ENCODE measurements at regions not wholly inside any gene's neighbourhood (a gene's known extent, or its start where the extent isn't known, plus 50 kb on each side); places are given as distances from the start of the nearest gene placed in this dataset.

DNA sequence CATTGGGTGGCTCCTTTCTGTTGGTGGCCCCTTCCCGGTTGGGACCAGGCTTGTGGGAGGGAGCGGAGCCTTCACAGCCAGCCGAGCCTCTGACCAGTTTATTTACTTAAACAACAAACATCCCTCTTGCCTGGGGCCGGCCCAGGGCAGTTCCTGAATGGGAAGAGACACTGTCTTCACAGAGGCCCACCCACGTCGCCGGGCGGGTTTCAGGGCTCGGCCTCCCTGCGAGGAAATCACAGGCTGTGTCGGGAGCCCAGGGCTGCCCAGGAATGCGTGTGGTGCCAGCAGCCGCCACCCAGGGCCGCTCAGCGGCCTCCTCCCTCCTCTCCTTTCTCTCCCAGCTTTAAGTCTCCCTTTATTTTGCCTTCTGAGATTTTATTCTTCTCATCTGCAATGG is 132.5 kb downstream of the HSD17B3 start:
- Histone ChIP-seq H3K27me3 (replicated peaks in 1 of 4; ENCODE audit: control insufficient read depth in 3 of 4, extremely low read depth in 1 of 4, insufficient read depth in 3 of 4, low read length in 3 of 4) (no peaks in the 10 kb centered on the region), H2BK5ac (ENCODE audit: low read depth, low read length) (no peak overlapping the region; the same call in 1 of the 2 replicates), H2AFZ (ENCODE audit: low read length) (peak overlapping the region; percentile 83; the same call in 1 of the 2 replicates), H3K14ac (ENCODE audit: insufficient read length) (no peak overlapping the region), H3K4ac (replicated peaks; ENCODE audit: insufficient read length, low read depth, low read length) (no peak overlapping the region), H2BK15ac (ENCODE audit: low read length) (no peak overlapping the region), H4K20me1 (replicated peaks in 1 of 2; ENCODE audit: control insufficient read depth in 1 of 2, insufficient read depth in 2 of 2, low read length in 2 of 2) (no peaks in the 10 kb centered on the region), H4K8ac (ENCODE audit: extremely low read depth, insufficient read depth, low read length) (peak overlapping the region; percentile 88; the same call in 1 of the 2 replicates), H3K56ac (replicated peaks; ENCODE audit: insufficient read length, low read depth, low read length) (no peak overlapping the region), H3K27ac (ENCODE audit: low read depth, low read length) (no peak overlapping the region), H3K23me2 (ENCODE audit: low read depth, low read length) (no peaks in the 10 kb centered on the region), H3K9ac (replicated peaks in 1 of 4; ENCODE audit: extremely low read depth in 1 of 4, low read depth in 3 of 4, low read length in 3 of 4) (no peak overlapping the region), H3K4me1 (replicated peaks in 1 of 4; ENCODE audit: control insufficient read depth in 3 of 4, insufficient read depth in 4 of 4, low read length in 3 of 4) (peaks cover 0 to 12% (median 9%) of the 10 kb centered on the region in 4 experiments; a peak in 4 of 7 replicates), H3K18ac (ENCODE audit: extremely low read depth, low read length) (no peak overlapping the region), H2BK120ac (replicated peaks; ENCODE audit: low read depth, low read length) (no peak overlapping the region), H2AK5ac (ENCODE audit: low read depth, low read length) (no peak overlapping the region), H3K23ac (ENCODE audit: insufficient read length) (no peak overlapping the region), H4K5ac (ENCODE audit: insufficient read length, low read depth, low read length) (no peak overlapping the region), H3K4me2 (ENCODE audit: insufficient read depth in 1 of 2, low read depth in 2 of 2, low read length in 2 of 2) (peak overlapping the region; percentile 29; a peak in 2 of 4 replicates), H3K9me3 (ENCODE audit: insufficient read depth in 2 of 2, low read depth in 1 of 2, low read length in 1 of 2) (no peaks in the 10 kb centered on the region), H4K91ac (replicated peaks; ENCODE audit: insufficient read length, low read length) (no peak overlapping the region), H3K36me3 (ENCODE audit: control insufficient read depth in 2 of 4, insufficient read depth in 4 of 4, low read length in 3 of 4) (no peaks in the 10 kb centered on the region), H2BK12ac (ENCODE audit: low read depth, low read length) (no peak overlapping the region; the same call in 1 of the 2 replicates), H3K79me1 (ENCODE audit: low read depth, low read length) (no peaks in the 10 kb centered on the region), H2BK20ac (ENCODE audit: low read length) (0 out of 2 replicates have a peak overlapping the region, but pooled peaks have one; percentile 32), H3K4me3 (ENCODE audit: extremely low read depth in 1 of 4, insufficient read depth in 2 of 4, low read depth in 3 of 4, low read length in 4 of 4) (peak overlapping the region in 1 of 4 experiments; percentile 28; a peak in 2 of 8 replicates), H3K79me2 (ENCODE audit: control insufficient read depth in 1 of 2, insufficient read depth in 2 of 2, low read length in 2 of 2) (no peaks in the 10 kb centered on the region)
- 37% methylated on average over 15 of the region's 15 CpGs; no CpG with 5 or more reads in 1 of the 2 experiments for WGBS, 2 experiments (ENCODE audit: extremely low coverage in 1 of 2, insufficient coverage in 1 of 2, insufficient read length in 1 of 2, insufficient replicate concordance in 2 of 2, low coverage in 1 of 2, low lambda C conversion rate in 2 of 2, missing lambda C conversion rate in 1 of 2)
- FAIRE-seq = no peak
- peak; percentile 51 to 70 for DNase-seq (ENCODE audit: low read depth in 1 of 2, low spot score in 2 of 2)
- CTCF ChIA-PET (ENCODE audit: partially characterized antibody) = interaction anchor here (1.3 kb wide), 1 partner anchor 48 kb away, joined by 4 read pairs; no protein-coding TSS in a partner anchor
- TF ChIP-seq ASH2L (IDR thresholded peaks at IDR 0.05; ENCODE audit: low read length) (peak; percentile 45), CREB1 (IDR thresholded peaks at IDR 0.05) (no peak), CHD2 (IDR thresholded peaks at IDR 0.05; ENCODE audit: low read length) (no peak), SP1 (IDR thresholded peaks at IDR 0.05; ENCODE audit: low read depth, low read length) (peak; percentile 28; the same call in 1 of the 2 replicates), BACH1 (IDR thresholded peaks at IDR 0.05; ENCODE audit: low read length) (0 out of 2 replicates have a peak, but pooled peaks have one; percentile 31), TEAD4 (IDR thresholded peaks at IDR 0.05; ENCODE audit: low read depth, low read length) (peak; percentile 76)
- POLR2A ChIA-PET (ENCODE audit: partially characterized antibody) = interaction anchor here (0.6 to 1.4 kb wide), 2 partner anchors 43 to 1186 kb away, joined by 3 read pairs; no protein-coding TSS in a partner anchor
